Keratinocyte (primary cell): ENCODE measurements at regions not wholly inside any gene's neighbourhood (a gene's known extent, or its start where the extent isn't known, plus 50 kb on each side); places are given as distances from the start of the nearest gene placed in this dataset.
A peak's percentile ranks its signal among the peaks of the same experiment; 100 is the strongest.

Experiments
- DNase-seq: peaks from one replicate; pipeline ENCODE4 v3.0.0-alpha.2; 2011; ENCODE audit warnings: low read depth, missing footprints, low spot score
- FAIRE-seq: peaks from 2 replicates; lab custom pipeline; 2011; peaks lifted over from hg19 to GRCh38; lab: Jason Lieb, UNC
- H2AFZ ChIP-seq: 2 replicates; pipeline ENCODE4 v1.6.0; 2012; ENCODE audit warnings: low read length, control low read depth, inconsistent platforms; ENCODE audit not compliant: control insufficient read depth
- H3K27ac ChIP-seq: 2 replicates; pipeline ENCODE4 v1.5.1; 2011; ENCODE audit warnings: low read length; ENCODE audit not compliant: control insufficient read depth, insufficient read depth
- H3K27me3 ChIP-seq: 3 replicates; pipeline ENCODE4 v1.6.0; 2011; ENCODE audit warnings: low read length; ENCODE audit not compliant: control insufficient read depth, insufficient read depth; ENCODE audit errors: extremely low read depth
- H3K36me3 ChIP-seq, 2 experiments: 2 replicates in 1 of 2; 3 replicates in 1 of 2; pipeline ENCODE4 v1.5.1; 2011; ENCODE audit warnings: low read length in 2 of 2, mild to moderate bottlenecking in 1 of 2; ENCODE audit not compliant: control insufficient read depth in 2 of 2, insufficient read depth in 2 of 2; ENCODE audit errors: extremely low read depth in 1 of 2
- H3K4me1 ChIP-seq: 3 replicates; pipeline ENCODE4 v1.5.1; 2011; ENCODE audit warnings: low read length; ENCODE audit not compliant: control insufficient read depth, insufficient read depth; ENCODE audit errors: extremely low read depth
- H3K4me2 ChIP-seq: 3 replicates; pipeline ENCODE4 v1.6.0; 2011; ENCODE audit warnings: low read depth, low read length; ENCODE audit not compliant: control insufficient read depth, insufficient read depth; ENCODE audit errors: extremely low read depth
- H3K4me3 ChIP-seq, 3 experiments: fragments of 200-600 bp in 1 of 3; sonication (generic) in 1 of 3; 2 replicates in 2 of 3; 3 replicates in 1 of 3; pipeline ENCODE4 v1.5.1; 2011 to 2016; ENCODE audit warnings: low read length in 3 of 3, mild to moderate bottlenecking in 3 of 3, control low read depth in 2 of 3, inconsistent platforms in 1 of 3, low read depth in 1 of 3, mixed read lengths in 1 of 3, mixed run types in 1 of 3, moderate library complexity in 1 of 3; ENCODE audit not compliant: control insufficient read depth in 2 of 3, insufficient read depth in 2 of 3; ENCODE audit errors: extremely low read depth in 1 of 3
- H3K79me2 ChIP-seq: 2 replicates; pipeline ENCODE4 v1.6.0; 2012; ENCODE audit warnings: low read length; ENCODE audit not compliant: control insufficient read depth, insufficient read depth
- H3K9ac ChIP-seq: 3 replicates; pipeline ENCODE4 v1.6.0; 2011; ENCODE audit warnings: low read length; ENCODE audit not compliant: control insufficient read depth, insufficient read depth; ENCODE audit errors: extremely low read depth
- H3K9me1 ChIP-seq: 3 replicates; pipeline ENCODE4 v1.6.0; 2011; ENCODE audit warnings: low read length; ENCODE audit not compliant: control insufficient read depth, insufficient read depth; ENCODE audit errors: extremely low read depth
- H3K9me3 ChIP-seq: 2 replicates; pipeline ENCODE4 v1.5.1; 2012; ENCODE audit warnings: low read depth, low read length; ENCODE audit not compliant: control insufficient read depth
- H4K20me1 ChIP-seq: 3 replicates; pipeline ENCODE4 v1.6.0; 2011; ENCODE audit warnings: low read length; ENCODE audit not compliant: control insufficient read depth, insufficient read depth; ENCODE audit errors: extremely low read depth
- CTCF ChIP-seq, 3 experiments: IDR thresholded peaks in 1 of 3; conservative IDR thresholded peaks in 1 of 3; optimal IDR thresholded peaks in 1 of 3; 2 replicates in 2 of 3; 3 replicates in 1 of 3; pipeline versions ENCODE3 to v1.5.1; 2011; ENCODE audit warnings: low read length in 3 of 3, mild to moderate bottlenecking in 3 of 3, moderate library complexity in 2 of 3, control low read depth in 1 of 3, inconsistent platforms in 1 of 3; ENCODE audit not compliant: insufficient read depth in 2 of 3; ENCODE audit errors: extremely low read depth in 1 of 3
- EZH2 ChIP-seq: IDR thresholded peaks from one replicate; pipeline ENCODE4 v1.6.1; 2012; ENCODE audit warnings: inconsistent platforms, mild to moderate bottlenecking, low read length, moderate library complexity
- dilution Hi-C: fragments of 300-500 bp; cut with MboI; formaldehyde crosslinking; loops from one replicate; pipeline ENCODE4 v1.7.0; 2020; ENCODE audit warnings: low sequenced_read_pairs; ENCODE audit not compliant: extremely low pct_ligation_motif_present

GRCh38 chr20:56693217-56693616 is 64.1 kb downstream of the TFAP2C start:
- no peaks in the 10 kb centered on the region for H3K27me3 ChIP-seq
- H2AFZ ChIP-seq, result no peak overlapping the region
- H3K9me1 ChIP-seq, result no peaks in the 10 kb centered on the region
- no peak overlapping the region for H3K4me2 ChIP-seq
- dilution Hi-C loops, result no loop called here
- DNase-seq (no peak), FAIRE-seq (no peak)
- H3K4me3 ChIP-seq, result no peak overlapping the region
- H3K9me3 ChIP-seq, result no peaks in the 10 kb centered on the region
- H3K9ac ChIP-seq, result no peak overlapping the region
- H3K79me2 ChIP-seq, result no peaks in the 10 kb centered on the region
- no peaks in the 10 kb centered on the region for H3K36me3 ChIP-seq
- no peaks in the 10 kb centered on the region for H4K20me1 ChIP-seq
- no peak overlapping the region for H3K27ac ChIP-seq
- H3K4me1 ChIP-seq, result peaks cover 40% of the 10 kb centered on the region
- TF ChIP-seq EZH2 (no peak), CTCF (optimal IDR thresholded peaks at IDR 0.05 in 1 of 3, IDR thresholded peaks at IDR 0.05 in 1 of 3, conservative IDR thresholded peaks at IDR 0.05 in 1 of 3; ENCODE audit: extremely low read depth in 1 of 3, insufficient read depth in 2 of 3, low read length in 3 of 3) (no peak)

GRCh38 chr20:56697476-56697875 is 68.4 kb downstream of the TFAP2C start:
- dilution Hi-C loops, result no loop called here
- H3K9ac ChIP-seq, result no peak overlapping the region

More at GRCh38 chr20:56697476-56697875, 68.4 kb downstream of the TFAP2C start:
- Histone ChIP-seq H3K27ac (no peak overlapping the region), H4K20me1 (no peaks in the 10 kb centered on the region), H3K79me2 (no peaks in the 10 kb centered on the region), H3K36me3 (no peaks in the 10 kb centered on the region), H3K4me3 (no peak overlapping the region), H3K4me1 (peaks cover 1% of the 10 kb centered on the region), H3K4me2 (peak overlapping the region; percentile 6), H2AFZ (no peak overlapping the region), H3K9me1 (no peaks in the 10 kb centered on the region), H3K27me3 (no peaks in the 10 kb centered on the region), H3K9me3 (no peaks in the 10 kb centered on the region)
- peak; percentile 23 for FAIRE-seq
- no peak for TF ChIP-seq EZH2
- no peak for TF ChIP-seq CTCF (optimal IDR thresholded peaks at IDR 0.05 in 1 of 3, IDR thresholded peaks at IDR 0.05 in 1 of 3, conservative IDR thresholded peaks at IDR 0.05 in 1 of 3; ENCODE audit: extremely low read depth in 1 of 3, insufficient read depth in 2 of 3, low read length in 3 of 3)
- no peak for DNase-seq
